Fibroblast of skin of abdomen (primary cell): ENCODE measurements at regions not wholly inside any gene's neighbourhood (a gene's known extent, or its start where the extent isn't known, plus 50 kb on each side); places are given as distances from the start of the nearest gene placed in this dataset.
"Not testable (repeated sequence)": the region's sequence is repeated elsewhere in the genome, so short reads cannot be mapped to it uniquely, and the experiment has no call there.

Source experiments
- DNase-seq: peaks from one replicate; pipeline ENCODE4 v3.0.0-alpha.2; 2013

DNA sequence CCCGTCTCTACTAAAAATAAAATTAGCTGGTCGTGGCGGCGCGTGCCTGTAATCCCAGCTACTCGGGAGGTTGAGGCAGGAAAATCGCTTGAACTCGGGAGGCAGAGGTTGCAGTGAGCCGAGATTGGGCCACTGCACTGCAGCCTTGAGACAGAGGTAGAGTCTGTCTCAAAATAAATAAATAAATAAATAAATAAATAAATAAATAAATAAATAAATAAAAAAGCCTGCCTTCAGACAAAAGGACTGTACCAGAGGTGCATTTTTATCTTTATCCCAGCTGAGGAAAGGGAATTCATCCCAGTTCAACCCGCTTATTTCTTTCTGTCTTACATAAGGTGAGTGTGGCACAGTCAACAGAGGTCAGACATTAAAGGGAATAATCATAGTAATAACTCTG, 141.6 kb upstream of the ZNF804A start:
- DNase-seq = not testable (repeated sequence)

DNA sequence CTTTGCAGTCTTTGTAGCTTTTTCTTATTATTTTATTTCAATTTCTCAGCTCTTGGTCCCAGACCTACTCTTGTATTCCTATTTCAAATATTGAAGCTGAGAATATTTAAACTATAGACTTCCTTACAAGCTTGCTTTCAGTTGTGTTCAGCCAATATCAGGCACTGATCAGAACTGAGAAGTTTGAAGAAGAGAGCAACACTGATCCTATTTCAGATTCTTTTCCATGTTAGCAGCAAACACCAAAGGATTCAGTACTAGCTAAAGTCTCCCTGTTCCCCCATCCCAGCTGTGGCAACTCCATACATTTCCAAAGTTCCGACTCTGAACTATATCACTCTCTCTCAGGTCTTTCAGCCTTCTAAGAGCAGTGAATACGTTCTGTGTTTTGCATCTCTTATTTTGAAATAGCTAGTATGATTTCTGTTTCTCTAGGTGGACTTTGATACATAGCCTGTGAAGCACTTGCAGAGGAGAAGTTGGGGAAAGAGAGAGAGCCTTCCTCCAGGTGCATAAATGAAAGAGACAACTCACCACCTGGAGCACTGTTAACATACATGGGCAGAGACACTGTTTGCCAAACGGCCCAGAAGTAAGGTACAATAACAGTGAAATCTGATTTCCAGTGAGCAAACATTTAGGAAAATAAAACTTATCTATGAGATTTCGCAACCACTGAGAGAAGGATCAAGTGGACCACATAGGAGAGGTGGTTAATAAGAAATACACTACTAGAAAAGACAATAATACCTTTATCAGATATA, 135.0 kb upstream of the ZNF804A start:
- no peak for DNase-seq

DNA sequence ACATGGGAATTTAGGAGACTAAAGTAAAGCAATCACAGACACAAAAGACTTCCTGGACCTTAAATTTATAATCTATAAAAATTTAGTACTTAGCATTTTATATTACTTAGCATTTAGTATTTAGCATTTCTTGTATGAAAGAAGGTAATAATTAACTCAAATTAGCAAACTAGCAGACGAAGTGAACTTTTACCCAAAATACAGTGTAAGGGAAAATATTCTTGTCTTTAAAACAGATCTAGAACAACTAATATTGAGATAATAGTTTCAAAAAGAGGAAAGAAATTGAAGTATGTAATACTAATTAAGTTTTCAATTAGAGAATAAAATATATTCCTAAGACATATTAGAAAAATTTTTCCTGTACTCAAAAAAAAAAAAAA, 134.5 kb upstream of the ZNF804A start:
- no peak for DNase-seq

DNA sequence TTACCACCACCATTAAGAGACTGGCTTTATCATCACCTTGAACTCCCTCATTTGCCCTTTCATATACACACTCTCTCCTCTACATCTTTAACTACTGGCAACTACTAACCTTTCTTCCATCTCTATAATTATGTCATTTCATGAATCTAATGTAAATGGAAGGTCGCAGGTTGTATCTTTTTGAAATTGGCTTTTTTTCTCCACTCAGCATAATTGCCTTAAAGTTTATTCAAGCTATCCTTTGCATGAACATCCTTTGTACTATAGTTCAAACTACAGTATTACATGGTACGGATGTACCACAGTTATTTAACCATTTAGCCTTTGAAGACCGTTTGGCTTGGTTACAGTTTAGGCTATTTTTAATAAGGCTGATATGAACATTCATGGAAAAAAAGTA, 129.5 kb upstream of the ZNF804A start:
- DNase-seq = no peak

DNA sequence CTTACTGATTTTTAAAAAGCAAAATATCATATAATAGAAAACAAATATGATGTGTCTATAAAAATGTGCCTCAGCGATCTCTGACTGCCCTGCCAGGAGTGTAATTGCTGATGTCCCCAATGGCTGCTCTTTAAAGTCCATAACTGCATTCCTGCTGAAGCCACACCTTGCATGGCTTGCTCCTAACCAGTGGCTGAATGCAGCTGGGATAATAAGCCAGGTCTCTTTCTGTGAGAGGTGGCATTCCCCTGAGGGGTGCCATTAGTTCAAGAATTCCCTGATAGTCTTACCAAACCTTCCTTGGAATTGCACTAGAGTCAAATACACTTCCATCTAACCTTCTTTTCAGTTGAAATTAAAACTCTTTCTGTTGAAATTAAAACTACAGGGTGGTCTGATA, 125.8 kb upstream of the ZNF804A start:
- DNase-seq = no peak

DNA sequence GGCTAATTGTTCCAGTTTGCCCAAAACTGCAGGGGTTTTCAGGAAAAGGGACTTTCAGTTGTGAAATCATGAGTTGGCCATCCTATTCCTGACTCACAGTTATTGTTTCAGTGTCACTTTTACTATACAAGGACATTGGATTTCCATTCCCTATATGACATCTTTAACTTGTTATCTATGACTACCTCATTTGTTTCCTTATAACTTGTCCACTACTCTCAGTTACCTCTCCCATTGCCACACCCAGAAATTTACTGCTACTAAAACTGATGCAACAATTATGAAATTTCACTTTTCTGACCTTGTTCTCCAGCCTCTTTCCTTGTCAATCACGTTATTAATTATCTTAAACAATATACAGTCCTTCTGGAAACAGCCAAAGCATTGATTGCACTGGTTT, 116.5 kb upstream of the ZNF804A start:
- no peak for DNase-seq

DNA sequence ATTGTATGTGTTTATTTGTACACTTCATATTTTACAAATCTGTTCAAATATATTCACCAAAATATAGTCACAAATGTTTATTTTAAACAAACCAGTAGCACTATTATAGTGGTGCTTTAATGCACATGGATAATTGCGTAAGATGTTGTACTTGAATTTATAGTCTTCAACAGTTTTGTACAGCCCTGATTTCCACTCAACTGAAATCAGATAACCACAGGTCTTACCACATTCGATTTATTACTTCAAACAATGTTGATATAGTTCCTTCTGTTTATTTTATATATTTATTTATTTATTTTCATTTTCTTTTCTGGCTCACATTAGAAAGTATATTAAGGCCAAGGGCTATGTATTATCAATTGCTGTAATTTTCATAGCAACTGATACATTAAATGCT, 99.4 kb upstream of the ZNF804A start:
- no peak for DNase-seq

DNA sequence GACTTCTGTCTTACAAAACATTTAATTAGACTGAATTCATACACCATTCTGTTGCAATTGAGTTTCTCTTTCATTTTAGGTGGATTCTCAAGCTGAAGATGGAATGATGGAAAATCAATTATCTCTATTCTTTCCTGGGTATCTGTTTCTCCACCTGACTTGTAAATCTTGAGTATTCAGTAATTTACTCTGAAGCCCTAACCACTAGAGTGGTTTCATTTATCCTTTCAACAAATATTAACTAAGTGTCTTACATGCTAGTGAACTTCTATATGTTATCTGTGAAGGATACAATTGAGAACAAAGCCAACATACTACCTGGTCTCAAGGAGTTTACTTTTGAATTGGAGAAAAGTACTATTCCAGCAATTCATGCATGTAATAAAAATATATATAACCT, 94.1 kb upstream of the ZNF804A start:
- no peak for DNase-seq

DNA sequence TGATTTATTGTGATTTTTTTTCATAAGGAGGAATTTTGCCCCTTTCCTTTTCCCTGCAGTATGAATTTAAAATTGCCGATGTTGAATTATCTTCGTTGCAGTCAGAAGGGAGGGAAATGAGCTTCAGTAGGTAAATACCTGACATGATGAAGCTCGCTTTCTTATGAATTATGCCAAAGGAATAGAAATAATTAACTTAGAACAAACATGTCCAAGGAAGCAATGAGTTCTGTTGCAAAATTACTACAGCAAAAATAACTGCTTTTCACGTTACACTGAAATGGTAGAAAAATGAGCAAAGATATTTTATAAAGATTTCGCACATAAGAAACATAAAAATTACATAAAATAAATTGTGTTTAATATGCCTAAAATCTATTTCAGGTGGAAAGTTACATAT, 91.1 kb upstream of the ZNF804A start:
- no peak for DNase-seq

DNA sequence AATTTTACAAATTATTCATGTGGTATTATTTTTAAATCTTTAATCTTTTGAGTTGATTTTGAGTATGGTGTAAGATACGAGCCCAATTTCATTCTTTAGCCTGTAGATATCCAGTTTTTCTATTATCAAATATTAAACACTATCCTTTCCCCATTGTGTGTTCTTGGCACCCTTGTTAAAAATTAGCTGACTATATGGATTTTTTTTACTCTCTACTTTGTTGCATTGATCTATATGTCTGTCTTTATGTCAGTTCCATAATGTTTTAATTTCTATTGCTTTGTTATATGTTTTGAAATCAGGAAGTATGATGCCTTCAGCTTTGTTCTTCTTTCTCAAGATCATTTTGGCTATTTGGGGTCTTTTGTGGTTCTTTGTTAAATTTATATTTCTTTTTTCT, 80.9 kb upstream of the ZNF804A start:
- DNase-seq = no peak

DNA sequence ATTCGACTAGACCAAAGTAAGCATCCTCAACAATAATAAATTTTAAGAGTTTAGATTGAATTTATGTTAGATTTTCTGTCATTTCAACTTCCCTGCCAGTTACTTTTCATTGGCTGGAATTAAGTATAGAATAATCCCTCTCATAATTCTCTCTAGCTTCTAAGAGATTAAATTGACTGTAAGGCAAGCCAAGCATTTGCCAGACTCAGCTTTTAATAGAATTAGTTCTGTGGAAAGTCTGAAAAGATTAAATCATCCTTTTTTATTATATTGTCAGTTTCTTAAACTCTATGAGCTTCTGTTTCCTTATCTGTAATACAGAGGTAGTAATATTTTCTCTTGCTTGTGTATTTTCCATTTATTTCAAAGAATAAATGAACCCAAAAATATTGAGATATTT, 77.9 kb upstream of the ZNF804A start:
- DNase-seq = no peak

DNA sequence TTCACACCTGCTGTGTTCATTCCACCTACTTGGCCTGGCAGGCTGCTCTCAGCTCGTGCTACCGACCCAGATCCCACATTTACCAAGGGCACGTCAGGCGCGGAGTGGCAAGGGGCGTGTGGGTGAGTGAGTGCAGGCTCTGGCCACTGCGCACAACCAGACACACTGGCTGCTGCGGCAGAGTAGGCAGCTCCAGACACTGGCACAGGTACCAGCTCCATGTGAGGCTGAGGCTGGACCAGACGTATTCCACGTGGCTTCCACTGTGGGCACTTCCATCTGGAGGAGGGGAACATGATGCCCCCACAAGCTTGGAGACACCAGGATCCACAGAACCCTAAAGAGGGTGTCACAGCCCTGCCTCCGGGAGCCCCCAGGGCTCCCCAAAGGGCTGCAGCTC, 74.6 kb upstream of the ZNF804A start:
- DNase-seq = no peak

DNA sequence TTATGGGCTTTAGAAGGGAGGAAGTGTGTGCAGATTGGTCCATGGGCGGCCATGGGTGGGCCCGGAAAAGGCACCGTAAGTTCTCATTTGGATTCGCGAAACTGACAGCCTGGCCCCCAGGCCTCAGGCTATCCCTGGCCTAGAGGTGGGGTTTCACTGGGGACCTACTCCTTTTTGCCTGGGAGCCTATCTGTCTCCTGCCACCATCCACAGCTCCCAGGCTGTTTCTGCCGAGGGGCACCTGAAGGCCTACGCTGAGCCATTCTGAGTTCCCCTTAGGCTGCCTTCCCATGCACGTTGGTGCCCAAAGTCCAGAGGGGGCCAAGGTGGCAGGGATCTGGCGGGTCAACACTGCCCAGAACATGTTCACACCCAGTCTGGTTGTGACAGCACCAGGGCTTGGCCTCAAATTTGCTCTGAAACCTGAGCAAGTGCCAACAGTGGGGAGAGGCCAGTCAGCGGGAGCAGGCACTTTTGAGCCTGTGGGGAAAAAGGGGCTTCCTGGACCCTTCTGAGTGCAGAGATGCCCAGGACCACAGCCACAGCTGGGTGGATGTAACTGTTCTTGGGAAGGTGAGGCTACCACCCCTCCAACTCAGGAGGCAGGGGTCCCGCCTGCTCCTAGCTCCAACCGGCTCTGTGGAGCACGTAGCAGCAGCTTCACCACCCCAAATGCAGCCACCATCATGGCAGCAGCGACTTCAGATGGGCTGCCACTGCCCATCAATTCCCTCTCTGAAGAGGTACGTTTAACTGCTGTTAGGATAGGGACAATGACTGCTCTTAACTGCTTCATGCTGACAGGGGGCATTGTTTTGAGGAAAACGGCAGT, 73.6 kb upstream of the ZNF804A start:
- no peak for DNase-seq

DNA sequence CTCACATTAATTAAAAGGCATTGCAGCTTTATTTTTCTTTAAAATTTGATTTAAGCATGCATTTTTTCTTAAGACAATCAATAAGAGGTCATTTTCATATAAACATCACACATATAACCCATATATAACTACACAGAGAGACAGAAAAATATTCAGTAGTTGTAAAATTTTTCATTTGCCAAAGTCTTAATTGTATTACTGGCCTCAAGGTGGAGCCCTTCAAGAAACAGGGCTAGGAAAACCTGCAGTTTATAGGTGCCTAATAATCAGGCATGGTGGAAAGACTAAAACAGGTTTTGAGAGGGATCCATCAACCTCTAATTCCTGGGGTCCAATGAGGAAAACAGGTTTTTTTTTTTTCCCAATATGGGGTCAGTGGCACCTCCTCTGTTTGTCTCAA, 71.3 kb upstream of the ZNF804A start:
- no peak for DNase-seq

DNA sequence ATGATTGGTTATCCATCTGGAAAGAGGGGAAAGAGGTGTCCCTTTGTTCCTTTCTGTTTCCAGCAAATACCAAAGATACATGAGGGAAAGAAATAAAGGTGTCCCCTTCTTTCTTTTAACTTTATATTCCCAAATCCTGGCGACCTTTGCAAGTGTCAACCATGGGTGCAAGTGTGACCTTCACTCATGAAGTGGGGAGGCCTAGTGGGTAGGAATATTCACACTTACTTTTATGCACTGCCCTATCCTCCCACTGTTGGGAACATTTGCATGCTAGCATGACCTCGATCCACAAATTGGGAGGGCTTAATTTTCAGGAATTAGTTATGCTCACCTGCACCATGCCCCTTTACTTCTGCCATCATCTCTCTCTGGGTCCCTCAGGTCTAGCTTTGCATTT, 70.2 kb upstream of the ZNF804A start:
- no peak for DNase-seq

DNA sequence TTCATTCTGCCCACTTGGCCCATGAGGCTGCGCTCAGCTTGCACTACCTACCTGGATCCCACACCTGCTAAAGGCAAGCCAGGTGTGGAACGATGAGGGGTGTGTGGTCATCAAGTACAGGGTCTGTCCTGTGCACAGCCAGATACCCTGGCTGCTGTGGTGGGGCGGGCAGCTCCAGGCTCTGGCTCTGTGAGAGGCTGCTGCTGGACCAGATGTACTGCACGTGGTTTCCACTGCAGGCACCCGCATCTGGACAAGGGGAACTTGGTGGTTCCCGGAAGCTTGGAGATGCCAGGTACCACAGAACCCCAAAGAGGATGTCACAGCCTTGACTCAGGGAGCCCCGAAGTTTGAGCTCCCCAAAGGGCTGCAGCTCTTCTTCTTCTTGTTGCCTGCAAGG, 68.1 kb upstream of the ZNF804A start:
- DNase-seq = no peak

DNA sequence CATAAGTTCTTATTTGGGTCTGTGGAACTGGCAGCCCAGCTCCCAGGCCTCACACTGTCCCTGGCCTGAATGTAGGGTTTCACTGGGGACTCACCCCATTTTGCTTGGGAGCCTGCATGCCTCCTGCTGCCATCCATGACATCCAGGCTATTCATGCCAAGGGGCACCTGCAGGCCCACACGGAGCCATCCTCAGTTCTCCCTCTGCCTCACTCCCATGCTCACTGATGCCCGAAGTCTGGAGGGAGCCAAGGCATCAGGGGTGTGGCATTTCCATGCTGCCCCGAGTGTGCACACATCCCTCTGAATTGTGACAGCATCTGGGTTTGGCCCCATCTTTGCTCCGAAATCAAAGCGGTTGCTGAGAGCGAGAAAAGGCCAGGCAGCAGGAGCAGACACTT, 67.4 kb upstream of the ZNF804A start:
- no peak for DNase-seq

DNA sequence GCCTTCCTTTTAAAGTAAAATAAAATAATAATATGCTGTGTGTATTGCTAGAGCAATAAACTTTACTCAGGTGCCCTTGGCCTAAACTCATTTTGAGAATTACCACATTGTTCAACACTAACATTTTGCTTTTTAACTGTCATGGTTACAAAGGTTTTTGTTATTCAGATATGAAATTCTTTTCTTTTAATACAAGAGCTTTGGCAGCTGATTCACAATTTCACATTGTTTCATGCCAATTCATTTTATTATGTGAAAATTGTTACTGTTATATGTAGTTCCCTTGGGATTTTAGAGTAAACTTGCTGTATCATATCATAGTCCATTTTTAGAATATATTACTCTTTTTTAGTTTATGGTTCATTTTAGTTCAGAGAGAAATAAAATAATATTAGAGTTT, 65.8 kb upstream of the ZNF804A start:
- DNase-seq = no peak

DNA sequence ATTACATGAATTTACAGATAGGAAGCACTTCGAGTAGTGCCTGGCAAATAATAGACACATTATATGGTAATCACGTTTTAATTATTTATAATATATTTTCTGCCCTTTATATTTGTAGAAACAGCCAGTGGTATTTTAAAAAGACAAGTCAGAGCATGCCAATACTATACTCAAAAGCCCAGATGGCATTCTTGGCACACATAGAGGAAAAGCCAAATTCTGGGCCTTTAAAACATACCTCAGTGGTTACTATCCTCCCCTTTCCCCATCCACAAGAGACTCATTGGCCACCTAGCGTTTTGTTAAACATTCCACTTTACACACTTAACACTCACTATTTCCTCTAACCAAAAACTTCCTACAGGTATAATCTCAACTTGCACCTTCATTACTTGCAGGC, 63.3 kb upstream of the ZNF804A start:
- no peak for DNase-seq

DNA sequence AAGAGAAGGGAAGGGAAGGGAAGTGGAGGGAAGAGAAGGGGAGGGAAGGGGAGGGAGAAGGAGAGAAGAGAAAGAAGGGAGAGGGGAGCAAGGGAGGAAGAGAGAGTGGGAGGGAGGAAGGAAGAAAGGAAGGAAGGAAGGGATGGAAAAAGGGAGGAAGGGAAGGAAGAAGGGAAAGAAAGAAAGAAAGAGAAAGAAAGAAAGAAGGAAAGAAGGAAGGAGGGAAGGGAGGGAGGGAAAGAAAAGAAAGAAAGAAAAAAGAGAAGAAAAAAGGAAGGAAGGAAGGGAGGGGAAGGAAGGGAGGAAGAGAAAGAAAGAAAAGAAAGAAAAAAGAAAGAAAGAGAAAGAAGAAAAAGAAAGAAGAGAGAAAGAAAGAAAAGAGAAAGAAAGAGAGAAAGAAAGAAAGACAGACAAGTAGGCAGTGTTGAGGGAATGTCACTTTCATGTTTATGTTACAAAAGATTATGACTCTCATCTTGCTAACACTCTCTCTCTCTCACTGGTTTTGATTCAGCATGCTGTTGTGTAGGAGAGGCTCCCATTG, 58.0 kb upstream of the ZNF804A start:
- DNase-seq = no peak

DNA sequence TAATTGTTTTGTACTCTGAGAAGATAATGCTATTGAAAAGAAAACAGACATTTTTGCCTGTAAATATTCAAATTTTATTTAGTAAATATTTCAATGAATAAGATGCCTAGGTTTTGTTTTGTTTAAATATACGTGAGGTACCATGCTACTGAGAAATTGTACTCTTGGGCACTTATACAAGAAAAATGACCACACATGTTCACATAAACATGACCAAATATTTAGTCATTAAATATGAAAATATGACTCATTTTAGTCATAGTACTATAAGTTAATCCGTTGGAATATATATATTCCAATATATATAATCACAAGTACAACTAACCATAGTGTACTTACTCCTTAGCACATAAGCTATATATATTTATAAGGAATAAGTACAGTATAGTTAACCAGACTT, 56.7 kb upstream of the ZNF804A start:
- DNase-seq = no peak

DNA sequence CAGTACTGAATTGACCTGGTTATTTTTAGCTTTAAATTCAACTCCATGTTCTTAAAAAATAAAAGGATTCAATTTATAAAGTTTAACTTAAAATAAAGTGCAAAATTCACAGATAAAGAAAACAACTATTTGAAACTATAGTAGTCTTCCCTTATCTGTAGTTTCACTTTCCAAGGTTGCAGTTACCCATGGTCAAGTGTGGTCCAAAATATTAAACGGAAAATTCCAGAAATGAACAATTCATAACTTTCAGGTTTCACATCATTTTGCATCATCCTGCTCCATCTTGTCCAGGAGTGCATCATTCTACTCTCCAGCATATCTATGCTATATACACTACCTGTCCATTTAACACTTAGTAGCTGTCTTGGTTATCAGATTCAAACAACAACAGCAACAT, 54.5 kb upstream of the ZNF804A start:
- DNase-seq = no peak
